Tibial nerve (tissue), 3 donors: ENCODE measurements at regions not wholly inside any gene's neighbourhood (a gene's known extent, or its start where the extent isn't known, plus 50 kb on each side); places are given as distances from the start of the nearest gene placed in this dataset.

Source experiments
- POLR2A ChIP-seq, 2 donors: fragments of 450-650 bp; IDR thresholded peaks; one replicate each; pipeline ENCODE4 v1.6.1; 2017; ENCODE audit warnings: antibody characterized with exemption in 2 of 2, mild to moderate bottlenecking in 2 of 2, moderate library complexity in 2 of 2
- TF ChIP-seq, protein P1 (sequence below), 5 experiments: fragments of 200-600 bp in 3 of 5; fragments of 450-650 bp in 2 of 5; sonication (generic) in 3 of 5; IDR thresholded peaks; one replicate each; pipeline ENCODE4 v1.5.1; 2016 to 2019; ENCODE audit warnings: antibody characterized with exemption in 5 of 5, mild to moderate bottlenecking in 3 of 5, moderate library complexity in 2 of 5

GRCh38 chr5:98664736-98665135, 108.7 kb upstream of the RGMB start:
- TF ChIP-seq, protein P1, sequence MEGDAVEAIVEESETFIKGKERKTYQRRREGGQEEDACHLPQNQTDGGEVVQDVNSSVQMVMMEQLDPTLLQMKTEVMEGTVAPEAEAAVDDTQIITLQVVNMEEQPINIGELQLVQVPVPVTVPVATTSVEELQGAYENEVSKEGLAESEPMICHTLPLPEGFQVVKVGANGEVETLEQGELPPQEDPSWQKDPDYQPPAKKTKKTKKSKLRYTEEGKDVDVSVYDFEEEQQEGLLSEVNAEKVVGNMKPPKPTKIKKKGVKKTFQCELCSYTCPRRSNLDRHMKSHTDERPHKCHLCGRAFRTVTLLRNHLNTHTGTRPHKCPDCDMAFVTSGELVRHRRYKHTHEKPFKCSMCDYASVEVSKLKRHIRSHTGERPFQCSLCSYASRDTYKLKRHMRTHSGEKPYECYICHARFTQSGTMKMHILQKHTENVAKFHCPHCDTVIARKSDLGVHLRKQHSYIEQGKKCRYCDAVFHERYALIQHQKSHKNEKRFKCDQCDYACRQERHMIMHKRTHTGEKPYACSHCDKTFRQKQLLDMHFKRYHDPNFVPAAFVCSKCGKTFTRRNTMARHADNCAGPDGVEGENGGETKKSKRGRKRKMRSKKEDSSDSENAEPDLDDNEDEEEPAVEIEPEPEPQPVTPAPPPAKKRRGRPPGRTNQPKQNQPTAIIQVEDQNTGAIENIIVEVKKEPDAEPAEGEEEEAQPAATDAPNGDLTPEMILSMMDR (IDR thresholded peaks at IDR 0.05): no peak
- no peak for TF ChIP-seq POLR2A (IDR thresholded peaks at IDR 0.05)
